PC-9 (cell line): ENCODE measurements at regions not wholly inside any gene's neighbourhood (a gene's known extent, or its start where the extent isn't known, plus 50 kb on each side); places are given as distances from the start of the nearest gene placed in this dataset.

Experiments used
- EZH2 ChIP-seq: fragments of 200-600 bp; sonication (generic); IDR thresholded peaks from 2 replicates; pipeline ENCODE4 v1.8.0; 2017; ENCODE audit warnings: antibody characterized with exemption, low read depth
- TF ChIP-seq, protein P1 (sequence below): fragments of 200-600 bp; sonication (generic); conservative IDR thresholded peaks from 2 replicates; pipeline ENCODE4 v1.6.1; 2017; ENCODE audit warnings: mixed run types, antibody characterized with exemption, mild to moderate bottlenecking, moderate library complexity

DNA sequence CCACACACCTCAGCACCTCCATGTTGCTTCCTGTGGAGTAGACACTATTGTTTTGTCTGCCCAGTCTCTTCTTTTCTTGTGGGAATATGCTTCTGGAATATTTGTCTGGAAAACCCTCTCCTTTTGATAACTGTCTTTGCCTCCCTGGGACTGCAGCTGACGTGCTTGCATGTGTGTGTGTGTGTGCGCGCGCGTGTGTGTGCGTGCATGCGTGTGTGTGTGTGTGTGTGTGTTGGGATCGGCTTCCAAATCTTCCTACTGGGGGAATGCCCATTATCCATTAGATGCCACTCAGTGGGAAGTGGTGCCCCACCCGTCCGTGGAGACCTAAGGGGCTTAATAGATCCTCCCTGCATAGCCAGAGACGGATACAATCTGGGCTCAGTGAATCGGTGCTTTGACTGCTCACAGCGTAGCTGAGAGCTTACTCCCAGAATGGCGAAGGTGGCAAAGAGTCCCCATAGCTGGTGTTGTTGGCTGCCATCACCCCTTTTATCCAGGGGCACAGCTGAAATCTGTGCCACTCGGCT is 86.9 kb downstream of the RRM2 start:
- TF ChIP-seq, protein P1, sequence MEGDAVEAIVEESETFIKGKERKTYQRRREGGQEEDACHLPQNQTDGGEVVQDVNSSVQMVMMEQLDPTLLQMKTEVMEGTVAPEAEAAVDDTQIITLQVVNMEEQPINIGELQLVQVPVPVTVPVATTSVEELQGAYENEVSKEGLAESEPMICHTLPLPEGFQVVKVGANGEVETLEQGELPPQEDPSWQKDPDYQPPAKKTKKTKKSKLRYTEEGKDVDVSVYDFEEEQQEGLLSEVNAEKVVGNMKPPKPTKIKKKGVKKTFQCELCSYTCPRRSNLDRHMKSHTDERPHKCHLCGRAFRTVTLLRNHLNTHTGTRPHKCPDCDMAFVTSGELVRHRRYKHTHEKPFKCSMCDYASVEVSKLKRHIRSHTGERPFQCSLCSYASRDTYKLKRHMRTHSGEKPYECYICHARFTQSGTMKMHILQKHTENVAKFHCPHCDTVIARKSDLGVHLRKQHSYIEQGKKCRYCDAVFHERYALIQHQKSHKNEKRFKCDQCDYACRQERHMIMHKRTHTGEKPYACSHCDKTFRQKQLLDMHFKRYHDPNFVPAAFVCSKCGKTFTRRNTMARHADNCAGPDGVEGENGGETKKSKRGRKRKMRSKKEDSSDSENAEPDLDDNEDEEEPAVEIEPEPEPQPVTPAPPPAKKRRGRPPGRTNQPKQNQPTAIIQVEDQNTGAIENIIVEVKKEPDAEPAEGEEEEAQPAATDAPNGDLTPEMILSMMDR = no peak
- no peak for TF ChIP-seq EZH2
